HTERT RPE-1 (cell line): ENCODE measurements at regions not wholly inside any gene's neighbourhood (a gene's known extent, or its start where the extent isn't known, plus 50 kb on each side); places are given as distances from the start of the nearest gene placed in this dataset.
"Not testable (repeated sequence)": the region's sequence is repeated elsewhere in the genome, so short reads cannot be mapped to it uniquely, and the experiment has no call there.

Source experiments
- in situ Hi-C: fragments of 300-500 bp; cut with MboI; formaldehyde crosslinking; loops from 4 replicates; pipeline ENCODE4 v1.14.3; 2020; ENCODE audit warnings: low sequenced_read_pairs

DNA sequence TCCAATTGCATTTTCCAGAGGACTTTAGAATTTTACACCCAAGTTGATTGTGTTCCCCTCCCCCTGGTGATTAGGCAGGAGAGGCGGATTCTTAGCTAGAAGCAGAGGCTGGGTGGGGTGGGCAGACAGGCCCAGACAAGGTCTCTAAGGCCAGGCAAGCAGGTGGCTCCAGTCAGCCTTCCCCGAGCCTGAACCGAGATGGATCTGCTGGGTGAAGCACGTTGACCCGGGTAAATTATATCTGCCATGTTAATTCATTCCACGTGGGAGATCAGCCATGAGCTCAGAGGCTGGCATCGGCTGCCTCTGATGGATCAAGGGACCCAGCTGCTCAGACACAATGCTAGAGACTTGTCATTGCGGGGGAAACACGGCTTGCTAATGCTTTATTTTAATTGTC lies 159.5 kb upstream of the MAFB start:
- in situ Hi-C loops = no loop called here

GRCh38 chr20:40849456-40849855 lies 160.4 kb upstream of the MAFB start:
- in situ Hi-C loops = no loop called here

GRCh38 chr20:40851051-40851450 lies 162.0 kb upstream of the MAFB start:
- in situ Hi-C loops = no loop called here

- in situ Hi-C loops = no loop called here
Measured at GRCh38 chr20:40855269-40855668, 166.2 kb upstream of the MAFB start.

DNA sequence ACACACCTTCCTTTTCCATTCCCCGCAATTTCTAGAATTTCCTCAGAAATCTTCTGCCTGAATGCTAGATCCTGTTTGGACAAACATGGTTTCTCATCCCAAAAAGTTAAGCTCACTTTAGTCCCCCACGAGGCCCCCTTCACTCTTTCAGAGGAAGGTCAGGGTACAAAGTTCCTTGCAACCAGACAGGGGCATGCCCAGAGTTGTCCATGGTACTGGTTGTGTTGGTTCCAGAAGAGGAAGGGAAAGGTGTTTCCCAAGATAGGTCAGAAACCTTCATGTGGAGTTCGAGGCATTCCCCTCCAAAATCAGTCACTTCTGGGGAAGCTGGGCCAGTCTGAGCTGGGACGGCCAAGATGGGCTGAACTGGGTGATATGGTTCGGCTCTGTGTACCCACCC lies 167.6 kb upstream of the MAFB start:
- in situ Hi-C loops = no loop called here

GRCh38 chr20:40860487-40860902 lies 168.1 kb upstream of the TOP1 start:
- in situ Hi-C loops = no loop called here

GRCh38 chr20:40861427-40862008 lies 167.1 kb upstream of the TOP1 start:
- in situ Hi-C loops = no loop called here

DNA sequence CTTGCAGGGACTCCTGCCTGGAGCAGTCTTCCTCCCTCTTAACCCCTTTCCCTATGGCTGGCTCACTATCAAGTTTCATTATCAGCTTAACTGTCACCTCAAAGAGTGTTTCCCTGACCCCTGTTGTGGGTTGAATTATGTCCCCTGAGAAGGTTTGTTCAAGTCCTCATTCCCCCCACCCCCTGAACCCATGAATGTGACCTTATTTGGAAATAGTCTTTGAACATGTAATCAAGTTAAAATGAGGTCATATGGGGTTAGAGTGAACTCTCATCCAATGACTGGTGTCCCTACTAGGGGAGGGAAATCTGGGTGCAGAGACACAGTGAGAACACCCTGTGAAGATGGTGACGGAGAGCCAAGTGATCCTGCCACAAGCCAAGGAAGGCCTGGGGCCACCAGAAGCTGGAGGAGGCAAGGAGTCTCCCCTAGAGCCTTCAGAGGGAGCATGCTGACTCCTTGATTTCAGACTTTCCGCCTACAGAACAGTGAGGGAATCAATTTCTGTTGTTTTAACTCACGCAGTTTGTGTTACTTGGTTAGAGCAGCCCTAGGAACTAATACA lies 165.2 kb upstream of the TOP1 start:
- in situ Hi-C loops = no loop called here

GRCh38 chr20:40864470-40864869 lies 164.2 kb upstream of the TOP1 start:
- in situ Hi-C loops = no loop called here

DNA sequence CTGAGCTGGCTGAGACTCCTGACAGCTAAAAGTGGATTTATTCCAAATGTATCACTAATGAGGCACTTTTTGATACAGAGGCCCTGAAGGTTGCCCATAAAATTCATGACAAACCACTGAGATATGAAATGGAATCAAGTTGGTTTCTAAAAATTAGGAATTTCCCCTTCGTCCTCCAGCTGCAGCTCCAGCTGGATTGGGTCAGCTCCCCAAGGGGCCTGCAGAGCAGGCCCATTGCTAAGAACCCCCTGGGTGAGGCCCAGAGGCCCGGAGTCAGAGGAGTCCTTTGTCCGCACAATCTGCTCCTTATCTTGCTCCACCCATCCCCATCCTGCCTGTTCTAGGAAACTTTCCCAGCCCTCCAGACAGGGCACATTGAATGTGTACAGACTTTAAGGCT lies 163.5 kb upstream of the TOP1 start:
- in situ Hi-C loops = no loop called here

DNA sequence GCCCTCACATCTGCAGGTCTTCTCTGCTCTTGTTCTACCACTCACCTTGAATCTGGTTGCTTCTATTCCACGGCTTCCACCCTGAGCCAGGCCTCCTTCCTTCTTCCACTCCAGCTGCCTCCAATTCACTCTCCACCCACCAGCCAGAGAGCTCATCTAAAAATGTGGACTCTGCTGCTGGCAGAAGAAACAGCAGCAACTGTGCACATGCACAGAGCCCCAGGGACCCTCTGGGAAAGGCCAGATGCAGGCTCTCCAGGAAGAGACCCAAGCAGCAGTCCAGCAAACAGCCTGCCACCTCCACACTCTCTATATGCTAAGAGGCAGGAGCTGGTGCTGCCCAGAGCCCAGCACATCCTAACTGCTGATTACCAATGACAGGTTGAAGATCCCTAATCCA lies 162.6 kb upstream of the TOP1 start:
- in situ Hi-C loops = no loop called here

- in situ Hi-C loops = no loop called here
Measured at GRCh38 chr20:40868551-40869217, 159.9 kb upstream of the TOP1 start.

GRCh38 chr20:40869218-40870147 lies 159.1 kb upstream of the TOP1 start:
- in situ Hi-C loops = no loop called here

GRCh38 chr20:40875116-40876085 lies 153.2 kb upstream of the TOP1 start:
- in situ Hi-C loops = no loop called here

DNA sequence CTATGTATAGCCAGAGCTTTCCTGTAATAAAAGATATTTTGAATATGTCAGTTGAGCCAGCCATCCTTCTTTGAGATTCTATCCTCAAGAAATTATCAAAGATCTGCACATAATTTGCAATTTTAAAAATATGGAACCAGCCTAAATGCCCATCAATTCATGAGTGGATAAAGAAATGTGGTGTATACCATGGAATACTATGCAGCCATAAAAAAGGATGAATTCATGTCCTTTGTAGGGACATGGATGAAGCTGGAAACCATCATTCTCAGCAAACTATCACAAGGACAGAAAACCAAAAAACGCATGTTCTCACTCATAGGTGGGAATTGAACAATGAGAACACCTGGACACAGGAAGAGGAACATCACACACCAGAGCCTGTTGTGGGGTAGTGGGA lies 150.5 kb upstream of the TOP1 start:
- in situ Hi-C loops = not testable (repeated sequence)

DNA sequence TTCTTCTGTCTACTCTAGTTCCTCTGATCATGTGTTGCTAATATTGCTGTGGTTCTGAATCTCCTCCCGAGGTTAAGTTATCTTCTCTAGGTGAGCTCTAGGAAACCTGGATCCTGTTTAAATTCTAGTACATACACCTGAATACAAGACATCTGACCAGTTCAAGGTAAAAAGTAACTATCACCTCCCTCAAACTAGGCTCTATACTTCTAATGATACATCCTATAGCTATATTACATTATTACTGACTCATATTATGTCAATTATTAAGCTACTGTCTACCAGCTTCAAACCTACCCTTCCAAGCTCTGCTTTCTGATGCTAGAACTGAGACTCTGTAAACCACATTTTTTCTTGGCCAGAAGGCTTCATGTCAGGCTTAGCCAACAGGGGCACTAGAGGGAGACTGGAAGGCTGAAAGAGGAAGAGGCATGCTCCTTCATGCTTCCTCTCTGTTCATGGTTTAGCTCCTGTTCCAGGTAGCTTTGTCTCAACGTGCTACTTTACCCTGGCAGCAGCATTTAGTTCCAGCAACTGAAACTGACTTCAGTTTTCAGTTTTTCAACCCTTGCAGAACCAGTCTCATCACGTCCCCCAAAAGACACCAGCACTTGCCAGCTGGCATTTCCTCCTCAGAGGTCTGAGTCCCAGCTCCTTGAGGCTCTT lies 148.4 kb upstream of the TOP1 start:
- in situ Hi-C loops = no loop called here

DNA sequence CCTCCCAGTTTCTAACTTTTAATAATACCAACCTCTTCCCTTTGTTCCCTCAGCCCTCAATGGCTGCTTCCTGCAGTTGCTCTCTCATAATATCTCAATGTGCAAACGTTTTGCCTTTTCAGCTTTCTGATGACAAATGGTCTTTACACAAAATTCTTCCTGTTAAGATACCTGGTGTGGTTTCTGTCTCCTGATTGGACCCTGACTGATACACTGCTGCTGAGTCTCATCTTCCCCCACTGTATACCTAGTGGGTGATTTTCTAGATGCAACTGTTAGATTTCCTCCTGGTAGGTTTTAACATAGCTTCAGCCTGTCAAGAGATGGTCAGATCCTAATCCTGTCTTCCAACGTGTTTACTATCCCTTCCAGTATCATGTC lies 147.9 kb upstream of the TOP1 start:
- in situ Hi-C loops = no loop called here

GRCh38 chr20:40882152-40882551 lies 146.5 kb upstream of the TOP1 start:
- in situ Hi-C loops = no loop called here

DNA sequence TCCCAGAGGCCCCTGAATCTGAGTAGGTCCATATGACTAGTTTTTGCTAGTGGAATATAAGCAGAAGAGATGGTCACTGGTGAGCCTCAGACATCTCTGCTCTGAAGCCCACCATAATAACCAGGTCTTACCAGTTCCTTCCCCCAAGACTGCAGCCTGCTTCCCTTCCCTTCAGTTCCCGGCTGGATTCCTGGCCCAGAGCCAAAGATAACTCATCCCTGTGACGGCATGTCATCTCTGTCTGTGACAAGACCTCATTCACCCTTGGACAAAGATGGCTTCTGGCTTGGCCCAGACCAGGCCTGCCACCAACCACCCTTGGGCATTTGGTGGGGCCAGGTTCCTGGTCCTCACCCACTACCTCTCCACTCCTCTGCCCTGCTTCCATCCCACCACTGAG lies 145.5 kb upstream of the TOP1 start:
- in situ Hi-C loops = no loop called here

DNA sequence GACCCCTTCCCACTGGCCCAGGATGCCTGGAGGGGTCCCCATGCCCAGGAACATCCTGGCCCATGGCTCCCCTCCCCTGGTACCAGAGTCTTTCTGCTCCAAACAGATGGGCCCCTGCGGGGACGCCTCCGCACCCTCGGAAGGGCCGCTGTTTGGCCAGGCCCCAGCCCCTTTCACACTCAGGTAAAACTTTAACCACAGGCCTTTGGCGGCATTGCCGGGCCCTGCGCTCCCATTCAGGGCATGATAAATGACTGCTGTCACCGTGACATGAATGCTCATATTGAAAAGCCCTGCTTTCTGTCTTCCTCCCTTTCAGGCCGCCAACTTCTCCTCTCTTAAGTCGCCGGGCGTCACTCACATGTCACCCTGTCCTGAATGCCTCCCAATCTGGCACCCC lies 141.5 kb upstream of the TOP1 start:
- in situ Hi-C loops = no loop called here
